Bronchial epithelial cell (primary cell): ENCODE measurements at regions not wholly inside any gene's neighbourhood (a gene's known extent, or its start where the extent isn't known, plus 50 kb on each side); places are given as distances from the start of the nearest gene placed in this dataset.

Experiments
- DNase-seq: peaks from one replicate; pipeline ENCODE4 v3.0.0-alpha.2; 2010; ENCODE audit warnings: low read depth
- FAIRE-seq: peaks from 2 replicates; lab custom pipeline; 2011; peaks lifted over from hg19 to GRCh38; lab: Jason Lieb, UNC
- H3K27me3 ChIP-seq: 2 replicates; pipeline ENCODE4 v1.5.1; 2011; ENCODE audit warnings: low read length; ENCODE audit not compliant: control insufficient read depth, insufficient read depth
- H3K36me3 ChIP-seq: 2 replicates; pipeline ENCODE4 v1.5.1; 2011; ENCODE audit warnings: low read length; ENCODE audit not compliant: control insufficient read depth, insufficient read depth
- H3K4me3 ChIP-seq: 2 replicates; pipeline ENCODE4 v1.5.1; 2011; ENCODE audit warnings: mild to moderate bottlenecking, low read depth, low read length, control low read depth
- TF ChIP-seq, protein P1 (sequence below): IDR thresholded peaks from 2 replicates; pipeline ENCODE4 v1.5.1; 2011; ENCODE audit warnings: mild to moderate bottlenecking, moderate library complexity, low read length, control low read depth, inconsistent platforms; ENCODE audit not compliant: insufficient read depth, severe bottlenecking

- H3K4me3 ChIP-seq: no peak overlapping the region
Measured at GRCh38 chr20:48186915-48187314, 401.6 kb upstream of the SULF2 start.

GRCh38 chr20:48186447-48186846 lies 401.2 kb upstream of the SULF2 start:
- H3K27me3 ChIP-seq: no peaks in the 10 kb centered on the region
- H3K4me3 ChIP-seq: no peak overlapping the region
- H3K36me3 ChIP-seq: no peaks in the 10 kb centered on the region
- TF ChIP-seq, protein P1, sequence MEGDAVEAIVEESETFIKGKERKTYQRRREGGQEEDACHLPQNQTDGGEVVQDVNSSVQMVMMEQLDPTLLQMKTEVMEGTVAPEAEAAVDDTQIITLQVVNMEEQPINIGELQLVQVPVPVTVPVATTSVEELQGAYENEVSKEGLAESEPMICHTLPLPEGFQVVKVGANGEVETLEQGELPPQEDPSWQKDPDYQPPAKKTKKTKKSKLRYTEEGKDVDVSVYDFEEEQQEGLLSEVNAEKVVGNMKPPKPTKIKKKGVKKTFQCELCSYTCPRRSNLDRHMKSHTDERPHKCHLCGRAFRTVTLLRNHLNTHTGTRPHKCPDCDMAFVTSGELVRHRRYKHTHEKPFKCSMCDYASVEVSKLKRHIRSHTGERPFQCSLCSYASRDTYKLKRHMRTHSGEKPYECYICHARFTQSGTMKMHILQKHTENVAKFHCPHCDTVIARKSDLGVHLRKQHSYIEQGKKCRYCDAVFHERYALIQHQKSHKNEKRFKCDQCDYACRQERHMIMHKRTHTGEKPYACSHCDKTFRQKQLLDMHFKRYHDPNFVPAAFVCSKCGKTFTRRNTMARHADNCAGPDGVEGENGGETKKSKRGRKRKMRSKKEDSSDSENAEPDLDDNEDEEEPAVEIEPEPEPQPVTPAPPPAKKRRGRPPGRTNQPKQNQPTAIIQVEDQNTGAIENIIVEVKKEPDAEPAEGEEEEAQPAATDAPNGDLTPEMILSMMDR: no peak
- DNase-seq: peak; percentile 62
- no peak for FAIRE-seq

More at GRCh38 chr20:48186915-48187314, 401.6 kb upstream of the SULF2 start:
- Histone ChIP-seq H3K36me3 (no peaks in the 10 kb centered on the region), H3K27me3 (no peaks in the 10 kb centered on the region)
- peak; percentile 64 for FAIRE-seq
- TF ChIP-seq, protein P1: no peak
- peak; percentile 36 for DNase-seq

- FAIRE-seq (no peak), DNase-seq (no peak)
- Histone ChIP-seq H3K4me3 (no peak overlapping the region), H3K27me3 (no peaks in the 10 kb centered on the region), H3K36me3 (no peaks in the 10 kb centered on the region)
- TF ChIP-seq, protein P1: no peak
Measured at GRCh38 chr20:48184229-48184628, 398.9 kb upstream of the SULF2 start.

GRCh38 chr20:48181261-48181935 lies 396.1 kb upstream of the SULF2 start:
- DNase-seq (no peak), FAIRE-seq (no peak)
- H3K4me3 ChIP-seq: no peak overlapping the region
- no peaks in the 10 kb centered on the region for H3K36me3 ChIP-seq
- H3K27me3 ChIP-seq: no peaks in the 10 kb centered on the region
- TF ChIP-seq, protein P1: no peak

DNA sequence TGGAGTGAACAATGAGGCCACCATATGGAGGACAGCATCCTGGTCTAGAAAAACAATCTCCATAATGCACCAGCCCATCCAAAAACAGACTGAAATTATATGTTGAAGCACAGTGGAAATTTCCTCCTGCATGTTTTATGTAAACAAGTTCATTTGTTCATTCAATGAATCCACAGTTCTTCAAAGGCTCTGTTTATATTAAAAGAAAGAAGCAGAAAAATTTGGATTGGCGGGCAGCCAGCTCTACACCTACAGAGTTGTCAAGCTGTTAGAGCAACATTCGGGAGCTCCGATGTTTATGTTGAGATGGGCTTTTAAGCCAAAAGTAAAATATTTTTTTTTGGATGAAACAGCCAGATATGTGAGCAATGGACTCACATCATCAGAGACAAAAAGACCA lies 395.3 kb upstream of the SULF2 start:
- Histone ChIP-seq H3K27me3 (no peaks in the 10 kb centered on the region), H3K36me3 (no peaks in the 10 kb centered on the region), H3K4me3 (no peak overlapping the region)
- TF ChIP-seq, protein P1: no peak
- FAIRE-seq (no peak), DNase-seq (no peak)

- FAIRE-seq: no peak
- peak; percentile 85 for DNase-seq
- TF ChIP-seq, protein P1: no peak
- no peak overlapping the region for H3K4me3 ChIP-seq
- no peaks in the 10 kb centered on the region for H3K27me3 ChIP-seq
- H3K36me3 ChIP-seq: no peaks in the 10 kb centered on the region
Measured at GRCh38 chr20:48180024-48180423, 394.7 kb upstream of the SULF2 start.
